HEK293 (cell line): ENCODE measurements at regions not wholly inside any gene's neighbourhood (a gene's known extent, or its start where the extent isn't known, plus 50 kb on each side); places are given as distances from the start of the nearest gene placed in this dataset.

ENCODE experiments used
- SP3 ChIP-seq: fragments of 450-650 bp; formaldehyde crosslinking; IDR thresholded peaks from 2 replicates; pipeline ENCODE4 v1.5.1; 2016; ENCODE audit warnings: missing biosample characterization, missing genetic modification characterization
- ZBTB17 ChIP-seq: fragments of 450-650 bp; formaldehyde crosslinking; IDR thresholded peaks from 2 replicates; pipeline ENCODE4 v1.5.1; 2016; ENCODE audit warnings: missing biosample characterization, missing genetic modification characterization
- ZFP3 ChIP-seq: fragments of 450-650 bp; formaldehyde crosslinking; IDR thresholded peaks from 2 replicates; pipeline ENCODE4 v1.5.1; 2016; ENCODE audit warnings: low read depth, missing biosample characterization, missing genetic modification characterization
- ZNF24 ChIP-seq: fragments of 450-650 bp; formaldehyde crosslinking; IDR thresholded peaks from 2 replicates; pipeline ENCODE4 v1.5.1; 2016; ENCODE audit warnings: missing biosample characterization, missing genetic modification characterization
- ZNF274 ChIP-seq, 2 experiments: fragments of 200-500 bp in 1 of 2; fragments of 450-650 bp in 1 of 2; sonication (Bioruptor generic) in 1 of 2; formaldehyde crosslinking in 1 of 2; IDR thresholded peaks; 2 replicates each; pipeline versions ENCODE4 v1.5.1 to v1.6.1; 2014 to 2016; ENCODE audit warnings: borderline replicate concordance in 1 of 2, inconsistent platforms in 1 of 2, low read length in 1 of 2, missing biosample characterization in 1 of 2, missing genetic modification characterization in 1 of 2
- TF ChIP-seq, protein P1 (sequence below): fragments of 450-650 bp; formaldehyde crosslinking; IDR thresholded peaks from 2 replicates; pipeline ENCODE4 v1.5.1; 2016; ENCODE audit warnings: missing biosample characterization, missing genetic modification characterization

DNA sequence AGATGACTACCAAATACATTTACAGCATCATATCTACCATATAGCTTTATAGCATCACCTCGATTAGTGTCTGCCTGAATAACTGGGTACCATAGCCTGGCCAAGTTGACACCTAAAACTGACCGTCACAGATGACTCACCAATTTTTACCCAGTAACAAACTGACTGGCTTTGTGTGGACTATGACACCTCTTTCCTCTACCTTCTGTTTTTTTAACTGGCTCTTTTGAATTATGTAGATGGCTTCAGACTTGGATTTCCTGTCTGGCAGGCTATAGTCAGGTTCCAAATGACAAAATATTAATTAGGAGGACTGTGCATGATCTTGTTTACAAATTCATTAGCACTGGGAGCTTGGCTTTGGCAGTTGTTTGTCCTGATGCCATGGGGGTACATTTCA lies 360.3 kb downstream of the TGFB2 start:
- TF ChIP-seq ZNF274 (IDR thresholded peaks at IDR 0.05; ENCODE audit: low read length), result no peak
- no peak for TF ChIP-seq ZNF274 (tag by site-specific recombination; IDR thresholded peaks at IDR 0.05; ENCODE audit: borderline replicate concordance)
- TF ChIP-seq, protein P1, sequence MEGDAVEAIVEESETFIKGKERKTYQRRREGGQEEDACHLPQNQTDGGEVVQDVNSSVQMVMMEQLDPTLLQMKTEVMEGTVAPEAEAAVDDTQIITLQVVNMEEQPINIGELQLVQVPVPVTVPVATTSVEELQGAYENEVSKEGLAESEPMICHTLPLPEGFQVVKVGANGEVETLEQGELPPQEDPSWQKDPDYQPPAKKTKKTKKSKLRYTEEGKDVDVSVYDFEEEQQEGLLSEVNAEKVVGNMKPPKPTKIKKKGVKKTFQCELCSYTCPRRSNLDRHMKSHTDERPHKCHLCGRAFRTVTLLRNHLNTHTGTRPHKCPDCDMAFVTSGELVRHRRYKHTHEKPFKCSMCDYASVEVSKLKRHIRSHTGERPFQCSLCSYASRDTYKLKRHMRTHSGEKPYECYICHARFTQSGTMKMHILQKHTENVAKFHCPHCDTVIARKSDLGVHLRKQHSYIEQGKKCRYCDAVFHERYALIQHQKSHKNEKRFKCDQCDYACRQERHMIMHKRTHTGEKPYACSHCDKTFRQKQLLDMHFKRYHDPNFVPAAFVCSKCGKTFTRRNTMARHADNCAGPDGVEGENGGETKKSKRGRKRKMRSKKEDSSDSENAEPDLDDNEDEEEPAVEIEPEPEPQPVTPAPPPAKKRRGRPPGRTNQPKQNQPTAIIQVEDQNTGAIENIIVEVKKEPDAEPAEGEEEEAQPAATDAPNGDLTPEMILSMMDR (tag by site-specific recombination), result no peak
- no peak for TF ChIP-seq ZNF24 (tag by site-specific recombination)
- no peak for TF ChIP-seq ZFP3 (tag by site-specific recombination)
- no peak for TF ChIP-seq SP3
- TF ChIP-seq ZBTB17, result no peak
